ENCODE measurements at regions not wholly inside any gene's neighbourhood (a gene's known extent, or its start where the extent isn't known, plus 50 kb on each side); places are given as distances from the start of the nearest gene placed in this dataset.
A peak's percentile ranks its signal among the peaks of the same experiment; 100 is the strongest.

GRCh38 chr20:23138226-23138625, 52.1 kb upstream of the CD93 start:
- no peak for DNase-seq
- intact Hi-C loops (cut with DNase I): loop anchor here in 1 of 2 donors (5.0 kb wide), 1 partner anchor 274 kb away; no protein-coding TSS in a partner anchor
- peaks cover 58% of the 10 kb centered on the region for H3K4me1 ChIP-seq
- no peak for TF ChIP-seq CTCF (IDR thresholded peaks at IDR 0.05)
- no peak overlapping the region for H3K4me3 ChIP-seq
- peak overlapping the region; percentile 91 for H3K27ac ChIP-seq
- WGBS, 3 donors: 69 to 74% (median 70%) methylated on average over 3 of the region's 3 CpGs
- H3K36me3 ChIP-seq (ENCODE audit: insufficient read depth in 1 of 2, low read depth in 1 of 2): no peaks in the 10 kb centered on the region
- H3K9me3 ChIP-seq: no peaks in the 10 kb centered on the region
- ATAC-seq: no peak
- no peaks in the 10 kb centered on the region for H3K27me3 ChIP-seq (ENCODE audit: insufficient read depth in 3 of 3, low read length in 2 of 3)

- peak overlapping the region; percentile 91 for H3K27ac ChIP-seq
- ATAC-seq (peak; percentile 96 to 98 (median 98)), DNase-seq (peak; percentile 89 to 97)
- H3K36me3 ChIP-seq (ENCODE audit: insufficient read depth in 1 of 2, low read depth in 1 of 2): no peaks in the 10 kb centered on the region
- intact Hi-C loops (cut with DNase I): loop anchor here in 1 of 2 donors (5.0 kb wide), 1 partner anchor 275 kb away; no protein-coding TSS in a partner anchor
- 39 to 50% (median 46%) methylated on average over 20 of the region's 20 CpGs for WGBS, 3 donors
- H3K9me3 ChIP-seq: no peaks in the 10 kb centered on the region
- peak overlapping the region; percentile 30 for H3K4me3 ChIP-seq
- no peak for TF ChIP-seq CTCF (IDR thresholded peaks at IDR 0.05)
- H3K27me3 ChIP-seq (ENCODE audit: insufficient read depth in 3 of 3, low read length in 2 of 3): no peaks in the 10 kb centered on the region
- peaks cover 59% of the 10 kb centered on the region for H3K4me1 ChIP-seq
These were observed 51.0 kb upstream of the CD93 start for GRCh38 chr20:23136893-23137745.

- intact Hi-C loops (cut with DNase I): loop anchor here in 1 of 2 donors (5.0 kb wide), 1 partner anchor 277 kb away; no protein-coding TSS in a partner anchor
- ATAC-seq (peak in 3 of 4 donors; percentile 11 to 45 (median 38)), DNase-seq (peak in 1 of 2 donors; percentile 62)
- Histone ChIP-seq H3K27ac (peak overlapping the region; percentile 91), H3K9me3 (no peaks in the 10 kb centered on the region), H3K27me3 (ENCODE audit: insufficient read depth in 3 of 3, low read length in 2 of 3) (no peaks in the 10 kb centered on the region), H3K4me3 (no peak overlapping the region), H3K4me1 (peaks cover 50% of the 10 kb centered on the region), H3K36me3 (ENCODE audit: insufficient read depth in 1 of 2, low read depth in 1 of 2) (no peaks in the 10 kb centered on the region)
- 84 to 94% (median 85%) methylated on average over 8 of the region's 8 CpGs for WGBS, 3 donors
- TF ChIP-seq CTCF (IDR thresholded peaks at IDR 0.05): no peak
These were observed 49.6 kb upstream of the CD93 start for GRCh38 chr20:23135449-23136420.
